SK-N-SH treated with all-trans-retinoic acid at 6 μM for 48 hours (cell line): ENCODE measurements at regions not wholly inside any gene's neighbourhood (a gene's known extent, or its start where the extent isn't known, plus 50 kb on each side); places are given as distances from the start of the nearest gene placed in this dataset.

Experiments used
- ATAC-seq: fragments of 200-7000 bp; cut with Tn5 transposase; 3 replicates; pipeline ENCODE4 v1.9.1; 2020; ENCODE audit warnings: mild to moderate bottlenecking, moderate library complexity
- ARNTL ChIP-seq: fragments of 450-650 bp; formaldehyde crosslinking; IDR thresholded peaks from 2 replicates; pipeline ENCODE4 v1.5.0; 2020; ENCODE audit warnings: low read depth, mild to moderate bottlenecking, moderate library complexity, borderline replicate concordance
- BACH2 ChIP-seq: fragments of 250-450 bp; sonication (Bioruptor Pico); IDR thresholded peaks from 2 replicates; pipeline ENCODE4 v1.9.0; 2021; ENCODE audit warnings: mild to moderate bottlenecking, borderline replicate concordance
- CSRNP3 ChIP-seq: fragments of 250-450 bp; sonication (Bioruptor Pico); IDR thresholded peaks from 2 replicates; pipeline ENCODE4 v1.5.1; 2021; ENCODE audit warnings: mild to moderate bottlenecking, moderate library complexity
- ESRRG ChIP-seq: fragments of 250-450 bp; sonication (Bioruptor Pico); IDR thresholded peaks from 2 replicates; pipeline ENCODE4 v1.6.1; 2021; ENCODE audit warnings: mild to moderate bottlenecking
- OSR1 ChIP-seq: fragments of 250-450 bp; sonication (Bioruptor Pico); IDR thresholded peaks from 2 replicates; pipeline ENCODE4 v1.8.0; 2022; ENCODE audit warnings: moderate library complexity, mild to moderate bottlenecking, inconsistent platforms
- PATZ1 ChIP-seq: fragments of 250-450 bp; sonication (Bioruptor Pico); IDR thresholded peaks from 2 replicates; pipeline ENCODE4 v1.8.0; 2020; ENCODE audit warnings: mild to moderate bottlenecking, moderate library complexity, borderline replicate concordance
- POU6F1 ChIP-seq: fragments of 250-450 bp; sonication (Bioruptor Pico); IDR thresholded peaks from 2 replicates; pipeline ENCODE4 v1.8.0; 2021; ENCODE audit warnings: low read depth, mild to moderate bottlenecking, moderate library complexity, borderline replicate concordance
- PPARA ChIP-seq: fragments of 250-450 bp; sonication (Bioruptor Pico); IDR thresholded peaks from 2 replicates; pipeline ENCODE4 v1.5.0; 2020; ENCODE audit warnings: mild to moderate bottlenecking, borderline replicate concordance
- RARB ChIP-seq: fragments of 250-450 bp; sonication (Bioruptor Pico); IDR thresholded peaks from 2 replicates; pipeline ENCODE4 v1.8.0; 2021; ENCODE audit warnings: mild to moderate bottlenecking, moderate library complexity
- SNAI2 ChIP-seq: fragments of 250-450 bp; sonication (Bioruptor Pico); IDR thresholded peaks from 2 replicates; pipeline ENCODE4 v1.5.0; 2020; ENCODE audit warnings: mild to moderate bottlenecking, moderate library complexity
- TCF4 ChIP-seq: fragments of 250-450 bp; sonication (Bioruptor Pico); IDR thresholded peaks from 2 replicates; pipeline ENCODE4 v1.8.0; 2021; ENCODE audit warnings: mild to moderate bottlenecking, moderate library complexity, borderline replicate concordance
- ZC3H10 ChIP-seq: fragments of 250-450 bp; sonication (Bioruptor Pico); IDR thresholded peaks from 2 replicates; pipeline ENCODE4 v1.5.1; 2021; ENCODE audit warnings: mild to moderate bottlenecking, moderate library complexity
- ZFP3 ChIP-seq: fragments of 250-450 bp; sonication (Bioruptor Pico); IDR thresholded peaks from 2 replicates; pipeline ENCODE4 v1.5.0; 2020; ENCODE audit warnings: mild to moderate bottlenecking, moderate library complexity
- ZFP30 ChIP-seq: fragments of 450-650 bp; formaldehyde crosslinking; IDR thresholded peaks from 2 replicates; pipeline ENCODE4 v1.5.0; 2022; ENCODE audit warnings: mild to moderate bottlenecking, moderate library complexity
- ZNF565 ChIP-seq: fragments of 450-650 bp; formaldehyde crosslinking; conservative IDR thresholded peaks from 2 replicates; pipeline ENCODE4 v1.5.0; 2020; ENCODE audit warnings: low read depth, mild to moderate bottlenecking, moderate library complexity
- ZNF70 ChIP-seq: fragments of 450-650 bp; formaldehyde crosslinking; IDR thresholded peaks from 2 replicates; pipeline ENCODE4 v1.5.0; 2020; ENCODE audit warnings: mild to moderate bottlenecking, moderate library complexity
- ZNF8 ChIP-seq: fragments of 450-650 bp; formaldehyde crosslinking; IDR thresholded peaks from 2 replicates; pipeline ENCODE4 v1.5.0; 2020; ENCODE audit warnings: mild to moderate bottlenecking, moderate library complexity
- TF ChIP-seq, protein P1 (sequence below): fragments of 250-450 bp; sonication (Bioruptor Pico); IDR thresholded peaks from 2 replicates; pipeline ENCODE4 v1.5.0; 2020; ENCODE audit warnings: mild to moderate bottlenecking, moderate library complexity

DNA sequence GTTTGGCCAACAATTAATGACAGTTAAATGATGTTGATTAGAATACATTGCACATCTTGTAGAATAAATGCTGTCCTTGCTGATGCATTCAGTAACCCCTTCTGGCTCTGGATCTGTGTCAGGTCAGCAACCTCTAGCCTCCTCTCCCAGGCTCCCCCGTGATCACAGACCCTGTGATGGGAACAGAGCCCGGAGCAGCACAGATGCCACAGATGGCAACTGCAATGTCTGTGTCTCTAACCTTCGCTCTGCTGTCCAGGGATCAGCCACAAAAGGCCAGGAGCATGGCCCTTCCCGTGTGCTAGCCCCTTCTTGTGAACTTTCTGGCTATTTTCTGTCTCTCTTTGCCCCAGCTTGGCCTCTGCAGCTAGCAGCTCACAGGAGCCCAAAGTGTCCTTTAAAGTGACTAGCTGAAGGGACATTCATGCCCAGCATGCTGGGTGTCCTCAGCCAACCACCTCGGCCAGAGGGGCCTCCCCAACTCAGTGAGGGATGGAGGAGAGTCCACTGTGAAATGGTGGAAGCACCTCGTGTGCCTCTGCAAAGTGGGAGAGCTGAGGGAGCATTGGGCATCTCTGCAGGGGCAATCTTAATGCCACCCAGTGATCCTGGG lies 167.0 kb upstream of the TCERG1L start:
- no peak for TF ChIP-seq TCF4 (CRISPR knock-in tag)
- TF ChIP-seq, all 23 proteins: peak for 0
- no peak for ATAC-seq

GRCh38 chr10:131480066-131480465 lies 168.5 kb upstream of the TCERG1L start:
- ATAC-seq: no peak
- TF ChIP-seq ZNF8: no peak
- TF ChIP-seq, protein P1, sequence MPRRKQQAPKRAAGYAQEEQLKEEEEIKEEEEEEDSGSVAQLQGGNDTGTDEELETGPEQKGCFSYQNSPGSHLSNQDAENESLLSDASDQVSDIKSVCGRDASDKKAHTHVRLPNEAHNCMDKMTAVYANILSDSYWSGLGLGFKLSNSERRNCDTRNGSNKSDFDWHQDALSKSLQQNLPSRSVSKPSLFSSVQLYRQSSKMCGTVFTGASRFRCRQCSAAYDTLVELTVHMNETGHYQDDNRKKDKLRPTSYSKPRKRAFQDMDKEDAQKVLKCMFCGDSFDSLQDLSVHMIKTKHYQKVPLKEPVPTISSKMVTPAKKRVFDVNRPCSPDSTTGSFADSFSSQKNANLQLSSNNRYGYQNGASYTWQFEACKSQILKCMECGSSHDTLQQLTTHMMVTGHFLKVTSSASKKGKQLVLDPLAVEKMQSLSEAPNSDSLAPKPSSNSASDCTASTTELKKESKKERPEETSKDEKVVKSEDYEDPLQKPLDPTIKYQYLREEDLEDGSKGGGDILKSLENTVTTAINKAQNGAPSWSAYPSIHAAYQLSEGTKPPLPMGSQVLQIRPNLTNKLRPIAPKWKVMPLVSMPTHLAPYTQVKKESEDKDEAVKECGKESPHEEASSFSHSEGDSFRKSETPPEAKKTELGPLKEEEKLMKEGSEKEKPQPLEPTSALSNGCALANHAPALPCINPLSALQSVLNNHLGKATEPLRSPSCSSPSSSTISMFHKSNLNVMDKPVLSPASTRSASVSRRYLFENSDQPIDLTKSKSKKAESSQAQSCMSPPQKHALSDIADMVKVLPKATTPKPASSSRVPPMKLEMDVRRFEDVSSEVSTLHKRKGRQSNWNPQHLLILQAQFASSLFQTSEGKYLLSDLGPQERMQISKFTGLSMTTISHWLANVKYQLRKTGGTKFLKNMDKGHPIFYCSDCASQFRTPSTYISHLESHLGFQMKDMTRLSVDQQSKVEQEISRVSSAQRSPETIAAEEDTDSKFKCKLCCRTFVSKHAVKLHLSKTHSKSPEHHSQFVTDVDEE: no peak
- no peak for TF ChIP-seq CSRNP3 (CRISPR knock-in tag)
- TF ChIP-seq PATZ1 (CRISPR knock-in tag): no peak
- no peak for TF ChIP-seq ARNTL (CRISPR knock-in tag)
- no peak for TF ChIP-seq SNAI2
- TF ChIP-seq ZC3H10 (CRISPR knock-in tag): no peak
- TF ChIP-seq TCF4 (CRISPR knock-in tag): no peak
- TF ChIP-seq ZFP30 (CRISPR knock-in tag): no peak
- no peak for TF ChIP-seq POU6F1 (CRISPR knock-in tag)

DNA sequence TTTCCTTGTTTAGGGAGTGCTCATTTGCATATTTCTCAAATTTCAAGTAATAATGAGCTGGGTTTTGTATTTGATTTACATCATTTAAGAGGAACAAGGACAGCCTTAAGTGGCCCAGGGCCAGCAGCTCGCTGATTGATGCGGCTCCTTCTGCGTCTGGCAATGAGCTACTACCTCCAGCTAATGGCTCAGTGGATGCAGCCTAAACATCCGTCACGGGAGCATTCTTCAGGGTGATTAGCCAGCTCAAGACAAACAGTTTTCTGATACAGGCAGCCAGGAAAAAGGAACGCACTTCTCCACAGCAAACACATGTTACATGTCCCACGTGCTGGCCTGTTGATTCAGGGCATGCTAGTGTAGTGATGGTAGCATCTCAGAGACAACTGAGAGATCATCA lies 169.3 kb upstream of the TCERG1L start:
- TF ChIP-seq ZNF565 (CRISPR knock-in tag) (no peak), BACH2 (CRISPR knock-in tag) (no peak), ZNF70 (CRISPR knock-in tag) (no peak), ESRRG (no peak), ZFP3 (CRISPR knock-in tag) (no peak), PPARA (no peak), TCF4 (CRISPR knock-in tag) (no peak), OSR1 (CRISPR knock-in tag) (no peak), ZC3H10 (CRISPR knock-in tag) (no peak), RARB (no peak), PATZ1 (CRISPR knock-in tag) (no peak)
- TF ChIP-seq, protein P1: no peak
- TF ChIP-seq, all 23 proteins: peak for 0
- ATAC-seq: no peak
